IMR-90 (cell line): ENCODE measurements at regions not wholly inside any gene's neighbourhood (a gene's known extent, or its start where the extent isn't known, plus 50 kb on each side); places are given as distances from the start of the nearest gene placed in this dataset.

Source experiments
- ATAC-seq: fragments of 200-7000 bp; cut with Tn5 transposase; 2 replicates; pipeline ENCODE4 v1.9.1; 2020; ENCODE audit warnings: low read depth, mild to moderate bottlenecking, moderate library complexity
- BruUV-seq: library from RNA; stranded (reverse); fragments of 400-500 nt; replicated peaks from 2 replicates; lab custom pipeline; 2021; lab: Mats Ljungman, UMichigan
- CTCF ChIA-PET: fragments of 300-600 bp; formaldehyde crosslinking; extraction: SDS; loops from one replicate; lab custom pipeline; 2021; ENCODE audit warnings: antibody characterized with exemption; lab: Yijun Ruan, JAX
- POLR2A ChIA-PET: fragments of 300-600 bp; sonication (Branson Sonifier 250); formaldehyde crosslinking; loops from one replicate; lab custom pipeline; 2022; ENCODE audit warnings: antibody characterized with exemption; ENCODE audit not compliant: unreplicated experiment; lab: Charles Lee
- DNase-seq: peaks from one replicate; pipeline ENCODE4 v3.0.0; 2013
- H2AFZ ChIP-seq: replicated peaks from 2 replicates; pipeline ENCODE3; 2013; ENCODE audit warnings: low read length, mild to moderate bottlenecking; ENCODE audit not compliant: poor library complexity
- H2AK5ac ChIP-seq: 2 replicates; pipeline ENCODE4 v1.6.1; 2013; ENCODE audit warnings: low read depth, low read length, inconsistent platforms
- H2AK9ac ChIP-seq: replicated peaks from 2 replicates; pipeline ENCODE3; 2013; ENCODE audit warnings: mild to moderate bottlenecking, low read depth, low read length, moderate library complexity; ENCODE audit not compliant: poor library complexity
- H2BK120ac ChIP-seq: 2 replicates; pipeline ENCODE4 v1.6.1; 2013; ENCODE audit warnings: low read depth, low read length, inconsistent platforms
- H2BK15ac ChIP-seq: 3 replicates; pipeline ENCODE4 v1.6.1; 2013; ENCODE audit warnings: low read depth, low read length, inconsistent platforms
- H2BK20ac ChIP-seq: 2 replicates; pipeline ENCODE4 v1.6.1; 2013; ENCODE audit warnings: low read depth, mild to moderate bottlenecking, inconsistent platforms, low read length, moderate library complexity
- H2BK5ac ChIP-seq: 2 replicates; pipeline ENCODE4 v1.6.1; 2013; ENCODE audit warnings: mild to moderate bottlenecking, low read depth, low read length, inconsistent platforms; ENCODE audit not compliant: poor library complexity, severe bottlenecking
- H3K14ac ChIP-seq: replicated peaks from 2 replicates; pipeline ENCODE4 v1.6.1; 2013; ENCODE audit warnings: low read depth, low read length, inconsistent platforms
- H3K18ac ChIP-seq: 2 replicates; pipeline ENCODE4 v1.6.1; 2013; ENCODE audit warnings: low read depth, low read length, control low read depth
- H3K23ac ChIP-seq: 2 replicates; pipeline ENCODE4 v1.6.1; 2013; ENCODE audit warnings: low read depth, low read length, inconsistent platforms
- H3K27ac ChIP-seq: 2 replicates; pipeline ENCODE4 v1.5.1; 2013; ENCODE audit warnings: mild to moderate bottlenecking, control low read depth, low read length; ENCODE audit not compliant: insufficient read depth
- H3K27me3 ChIP-seq: 2 replicates; pipeline ENCODE4 v1.6.1; 2013; ENCODE audit warnings: low read length; ENCODE audit not compliant: control insufficient read depth, insufficient read depth
- H3K36me3 ChIP-seq: 2 replicates; pipeline ENCODE4 v1.6.1; 2013; ENCODE audit warnings: low read length, mixed read lengths; ENCODE audit not compliant: control insufficient read depth, insufficient read depth
- H3K4ac ChIP-seq: 2 replicates; pipeline ENCODE4 v1.6.1; 2013; ENCODE audit warnings: low read depth, low read length, inconsistent platforms
- H3K4me1 ChIP-seq: 2 replicates; pipeline ENCODE4 v1.6.1; 2013; ENCODE audit warnings: low read length, mixed read lengths; ENCODE audit not compliant: control insufficient read depth, insufficient read depth
- H3K4me2 ChIP-seq: 2 replicates; pipeline ENCODE4 v1.6.1; 2013; ENCODE audit warnings: low read depth, mild to moderate bottlenecking, control low read depth, low read length, moderate library complexity
- H3K4me3 ChIP-seq: 2 replicates; pipeline ENCODE4 v1.5.1; 2013; ENCODE audit warnings: low read depth, mild to moderate bottlenecking, control low read depth, low read length, moderate library complexity; ENCODE audit not compliant: insufficient read depth
- H3K56ac ChIP-seq: 2 replicates; pipeline ENCODE4 v1.6.1; 2013; ENCODE audit warnings: low read length, inconsistent platforms; ENCODE audit not compliant: insufficient read depth; ENCODE audit errors: extremely low read depth
- H3K79me1 ChIP-seq, 2 experiments: 2 replicates each; pipeline ENCODE4 v1.6.1; 2013; ENCODE audit warnings: low read length in 2 of 2, inconsistent platforms in 1 of 2, low read depth in 1 of 2
- H3K9ac ChIP-seq: 2 replicates; pipeline ENCODE4 v1.6.1; 2013; ENCODE audit warnings: low read depth, low read length, control low read depth
- H3K9me1 ChIP-seq: 2 replicates; pipeline ENCODE4 v1.6.1; 2013; ENCODE audit warnings: low read length, inconsistent platforms; ENCODE audit not compliant: insufficient read depth
- H3K9me3 ChIP-seq: 2 replicates; pipeline ENCODE4 v1.6.1; 2013; ENCODE audit warnings: low read length; ENCODE audit not compliant: control insufficient read depth, insufficient read depth
- H4K20me1 ChIP-seq: 2 replicates; pipeline ENCODE4 v1.6.1; 2013; ENCODE audit warnings: low read length, inconsistent platforms; ENCODE audit not compliant: insufficient read depth
- H4K5ac ChIP-seq: 2 replicates; pipeline ENCODE4 v1.6.1; 2013; ENCODE audit warnings: mild to moderate bottlenecking, low read depth, low read length, control low read depth
- H4K8ac ChIP-seq, 2 experiments: 2 replicates each; pipeline ENCODE4 v1.6.1; 2013; ENCODE audit warnings: low read depth in 2 of 2, low read length in 2 of 2, control low read depth in 1 of 2, inconsistent platforms in 1 of 2
- H4K91ac ChIP-seq: 2 replicates; pipeline ENCODE4 v1.6.1; 2013; ENCODE audit warnings: low read depth, low read length, inconsistent platforms; ENCODE audit not compliant: insufficient read depth
- BHLHE40 ChIP-seq: fragments of 150-350 bp; IDR thresholded peaks from 2 replicates; pipeline ENCODE4 v1.6.1; 2016; ENCODE audit warnings: mild to moderate bottlenecking, low read depth, low read length
- CEBPB ChIP-seq: IDR thresholded peaks from 2 replicates; pipeline ENCODE4 v1.6.1; 2012; ENCODE audit warnings: low read depth, low read length, improper control_type of control experiment
- CHD1 ChIP-seq: IDR thresholded peaks from 2 replicates; pipeline ENCODE4 v1.6.1; 2012; ENCODE audit warnings: low read depth, low read length, improper control_type of control experiment
- CTCF ChIP-seq: conservative IDR thresholded peaks from 2 replicates; pipeline ENCODE4 v1.5.1; 2012; ENCODE audit warnings: mild to moderate bottlenecking, low read depth, low read length, improper control_type of control experiment
- ELK1 ChIP-seq: fragments of 150-350 bp; IDR thresholded peaks from 2 replicates; pipeline ENCODE4 v1.6.1; 2016; ENCODE audit warnings: low read depth, mild to moderate bottlenecking, low read length, moderate library complexity, borderline replicate concordance
- FOS ChIP-seq: fragments of 150-350 bp; IDR thresholded peaks from 2 replicates; pipeline ENCODE4 v1.6.1; 2016; ENCODE audit warnings: low read depth, low read length
- MAFK ChIP-seq: IDR thresholded peaks from 2 replicates; pipeline ENCODE4 v1.6.1; 2012; ENCODE audit warnings: low read depth, low read length, improper control_type of control experiment
- MAZ ChIP-seq: IDR thresholded peaks from 2 replicates; pipeline ENCODE4 v1.6.1; 2012; ENCODE audit warnings: low read depth, mild to moderate bottlenecking, low read length, improper control_type of control experiment, moderate library complexity, borderline replicate concordance
- MXI1 ChIP-seq: IDR thresholded peaks from 2 replicates; pipeline ENCODE4 v1.6.1; 2012; ENCODE audit warnings: low read depth, mild to moderate bottlenecking, low read length, moderate library complexity, borderline replicate concordance
- NFE2L2 ChIP-seq: fragments of 150-350 bp; IDR thresholded peaks from 2 replicates; pipeline ENCODE4 v1.6.1; 2016; ENCODE audit warnings: low read depth, mild to moderate bottlenecking, low read length
- POLR2A ChIP-seq: IDR thresholded peaks from 2 replicates; pipeline ENCODE4 v1.6.1; 2012; ENCODE audit warnings: mild to moderate bottlenecking, low read depth, low read length
- RAD21 ChIP-seq: IDR thresholded peaks from 2 replicates; pipeline ENCODE4 v1.6.1; 2012; ENCODE audit warnings: low read length, improper control_type of control experiment
- RCOR1 ChIP-seq: IDR thresholded peaks from 2 replicates; pipeline ENCODE4 v1.6.1; 2012; ENCODE audit warnings: mild to moderate bottlenecking, low read length, improper control_type of control experiment; ENCODE audit not compliant: insufficient replicate concordance
- RFX5 ChIP-seq: IDR thresholded peaks from 2 replicates; pipeline ENCODE4 v1.8.0; 2012; ENCODE audit warnings: low read depth, mild to moderate bottlenecking, low read length, moderate library complexity
- SMC3 ChIP-seq: fragments of 150-350 bp; IDR thresholded peaks from 2 replicates; pipeline ENCODE4 v1.6.1; 2016; ENCODE audit warnings: low read depth, mild to moderate bottlenecking, antibody characterized with exemption, low read length, moderate library complexity
- USF2 ChIP-seq: fragments of 150-350 bp; IDR thresholded peaks from 2 replicates; pipeline ENCODE4 v1.6.1; 2017; ENCODE audit warnings: mild to moderate bottlenecking, antibody characterized with exemption, low read length, low read depth
- WGBS, 2 experiments: methylation state at CpG; one replicate each; pipeline versions ENCODE4 v1.1.5 to v1.1.7; 2013; ENCODE audit warnings: missing lambda C conversion rate in 2 of 2; ENCODE audit not compliant: insufficient read length in 1 of 2; ENCODE audit errors: extremely low coverage in 2 of 2; 5-methylcytosine and 5-hydroxymethylcytosine counted together
- dilution Hi-C: fragments of 300-500 bp; cut with HindIII; formaldehyde crosslinking; loops from one replicate; pipeline ENCODE4 v1.14.3; 2018; ENCODE audit warnings: low sequenced_read_pairs; ENCODE audit not compliant: unreplicated experiment
- in situ Hi-C: fragments of 300-500 bp; cut with MboI; formaldehyde crosslinking; loops from 3 replicates; pipeline ENCODE4 v1.14.3; 2019; ENCODE audit warnings: low sequenced_read_pairs, inconsistent platforms, mixed read lengths
- intact Hi-C: fragments of 100-400 bp; cut with micrococcal nuclease; formaldehyde crosslinking; loops from 2 replicates; pipeline ENCODE4 v1.10.0; 2022

GRCh38 chr15:53903129-53903528 is 75.1 kb upstream of the UNC13C start:
- BruUV-seq, result no TSS peak
- no peak overlapping the region for H4K8ac ChIP-seq
- DNase-seq, result no peak

More at GRCh38 chr15:53903129-53903528, 75.1 kb upstream of the UNC13C start:
- Histone ChIP-seq H2AK5ac (no peak overlapping the region), H3K79me1 (no peaks in the 10 kb centered on the region), H2BK15ac (no peak overlapping the region), H3K4ac (no peak overlapping the region), H2BK5ac (no peak overlapping the region), H3K18ac (no peak overlapping the region), H3K23ac (no peak overlapping the region), H3K9me1 (no peaks in the 10 kb centered on the region), H2BK120ac (no peak overlapping the region), H4K91ac (no peak overlapping the region), H3K56ac (no peak overlapping the region), H4K5ac (no peak overlapping the region), H3K4me3 (no peak overlapping the region), H3K9me3 (peaks cover 2% of the 10 kb centered on the region), H2AK9ac (no peak overlapping the region), H3K14ac (no peak overlapping the region), H3K4me2 (no peak overlapping the region), H3K4me1 (no peaks in the 10 kb centered on the region), H4K20me1 (no peaks in the 10 kb centered on the region), H3K27ac (no peak overlapping the region), H3K27me3 (no peaks in the 10 kb centered on the region), H3K36me3 (no peaks in the 10 kb centered on the region), H2BK20ac (no peak overlapping the region), H3K9ac (no peak overlapping the region), H2AFZ (no peak overlapping the region)
- no peak for TF ChIP-seq MAZ
- TF ChIP-seq RFX5, result no peak
- no peak for TF ChIP-seq SMC3
- TF ChIP-seq RCOR1, result no peak
- TF ChIP-seq ELK1, result no peak
- TF ChIP-seq NFE2L2, result no peak
- TF ChIP-seq POLR2A, result no peak
- no peak for TF ChIP-seq BHLHE40
- TF ChIP-seq CHD1, result no peak
- no peak for TF ChIP-seq RAD21
- no peak for TF ChIP-seq CTCF
- no peak for TF ChIP-seq CEBPB
- no peak for TF ChIP-seq MAFK
- no peak for TF ChIP-seq MXI1
- TF ChIP-seq FOS, result no peak
- TF ChIP-seq USF2, result no peak
- in situ Hi-C loops, result no loop called here
- ATAC-seq, result no peak
- CTCF ChIA-PET, result no interaction called here
- WGBS, 2 experiments, result no CpG with 5 or more reads among the region's 1 CpG
- intact Hi-C loops, result no loop called here
- dilution Hi-C loops, result no loop called here
- POLR2A ChIA-PET, result no interaction called here
